ENCODE measurements at regions not wholly inside any gene's neighbourhood (a gene's known extent, or its start where the extent isn't known, plus 50 kb on each side); places are given as distances from the start of the nearest gene placed in this dataset.

DNA sequence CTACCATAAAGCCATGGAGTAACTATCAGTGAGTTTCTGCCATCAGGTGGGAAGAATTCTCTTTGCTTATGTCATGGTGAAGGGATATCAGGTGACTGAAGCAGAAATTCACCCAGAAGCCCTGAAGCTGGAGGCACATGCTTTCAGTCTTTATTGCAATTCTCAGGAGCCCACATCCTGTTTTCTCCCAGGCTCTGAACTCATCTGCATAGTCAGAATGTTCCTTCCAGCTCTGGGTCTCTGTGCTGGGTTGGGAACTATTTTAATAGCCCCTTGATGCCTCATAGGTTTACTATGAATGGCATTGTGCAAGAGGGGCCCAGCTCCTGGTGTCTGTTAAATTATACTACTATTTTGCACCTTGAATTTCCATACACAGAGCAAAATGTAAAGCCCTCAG, 198.4 kb upstream of the SOX9 start:
- no peak for DNase-seq

DNA sequence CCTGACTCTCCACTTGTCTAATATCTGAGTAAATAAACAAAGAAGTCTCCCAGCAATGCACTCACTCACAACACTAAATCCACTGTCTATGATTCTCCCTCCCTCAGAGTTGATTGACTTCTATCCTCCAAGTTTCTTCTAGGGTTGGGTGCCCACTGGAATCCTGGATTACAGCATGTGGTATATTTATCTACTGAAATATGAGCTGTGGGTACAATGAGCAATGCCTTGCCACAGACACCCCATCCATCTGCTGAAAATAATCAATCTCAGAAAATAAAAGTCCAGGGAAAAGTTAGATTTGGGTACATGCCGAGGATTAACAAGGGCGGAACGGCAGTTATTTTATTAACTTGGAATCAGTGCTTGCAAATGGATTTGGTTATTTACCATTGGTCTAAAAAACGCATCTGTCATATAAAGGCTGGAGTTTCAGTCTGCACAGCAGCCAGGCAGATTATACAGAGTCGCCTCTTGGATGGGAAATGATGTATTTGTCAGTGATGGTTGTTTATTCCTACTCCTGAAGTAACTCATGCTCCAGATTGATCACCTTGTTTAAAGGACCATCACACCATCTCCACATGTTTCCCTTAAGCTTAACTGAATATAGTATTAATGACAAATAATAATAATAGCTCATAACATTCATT, 193.9 kb upstream of the SOX9 start:
- DNase-seq: no peak

DNA sequence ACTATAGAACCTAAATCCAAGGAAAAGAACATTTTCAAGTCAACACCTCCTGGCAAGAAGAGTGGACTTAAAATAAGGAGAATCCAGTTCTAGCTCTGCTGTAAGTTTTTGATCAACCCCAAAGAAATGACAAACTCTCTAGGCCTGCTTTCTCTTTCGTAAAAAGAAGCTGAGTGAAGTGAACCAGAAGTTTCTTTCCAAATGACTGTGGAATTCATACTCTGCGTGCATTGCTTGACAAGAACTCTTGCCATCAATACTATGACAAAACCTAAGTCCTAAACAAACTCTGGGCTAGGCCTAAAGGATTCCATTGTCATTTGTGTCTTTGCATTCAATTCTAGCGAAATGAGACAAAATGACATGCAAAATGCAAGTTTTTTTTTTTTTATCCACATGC, 187.5 kb upstream of the SOX9 start:
- no peak for DNase-seq

DNA sequence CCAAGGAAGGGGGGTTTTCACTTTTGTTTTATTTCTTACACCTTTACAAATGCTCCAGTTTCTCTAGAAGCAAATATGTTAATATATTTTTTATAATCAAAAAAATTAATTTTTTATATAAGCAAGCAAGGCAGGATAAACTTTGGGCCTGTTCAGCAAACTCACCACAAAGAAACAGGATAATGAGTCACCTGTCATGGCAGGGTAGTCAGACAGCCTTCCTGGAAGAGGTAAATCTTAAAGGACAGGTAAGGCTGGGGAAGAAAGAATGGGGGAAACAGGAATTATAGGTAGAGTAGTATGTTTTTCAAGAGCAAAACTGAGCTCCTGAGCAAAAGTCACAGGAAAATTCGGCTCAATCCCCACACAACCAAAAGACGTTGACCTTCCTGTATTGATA, 186.3 kb upstream of the SOX9 start:
- no peak for DNase-seq

DNA sequence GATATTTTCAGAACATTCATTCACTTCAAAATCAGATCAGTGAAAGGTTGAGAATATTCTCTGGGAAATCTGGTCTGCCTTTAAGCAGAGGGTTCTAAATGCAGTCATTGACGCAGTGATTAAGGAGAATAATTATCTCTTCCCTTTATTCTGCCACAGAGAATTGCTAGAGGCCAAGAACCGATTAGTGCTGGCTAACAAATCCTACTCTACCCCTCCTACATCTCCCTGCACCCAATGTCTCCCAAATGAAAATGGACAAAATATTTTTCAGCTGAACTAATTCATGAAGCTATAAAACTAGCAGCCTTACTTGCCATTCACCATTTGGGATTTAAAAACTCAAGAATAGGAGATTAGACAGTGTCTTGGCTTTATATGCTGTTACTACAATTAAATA, 185.5 kb upstream of the SOX9 start:
- no peak for DNase-seq

DNA sequence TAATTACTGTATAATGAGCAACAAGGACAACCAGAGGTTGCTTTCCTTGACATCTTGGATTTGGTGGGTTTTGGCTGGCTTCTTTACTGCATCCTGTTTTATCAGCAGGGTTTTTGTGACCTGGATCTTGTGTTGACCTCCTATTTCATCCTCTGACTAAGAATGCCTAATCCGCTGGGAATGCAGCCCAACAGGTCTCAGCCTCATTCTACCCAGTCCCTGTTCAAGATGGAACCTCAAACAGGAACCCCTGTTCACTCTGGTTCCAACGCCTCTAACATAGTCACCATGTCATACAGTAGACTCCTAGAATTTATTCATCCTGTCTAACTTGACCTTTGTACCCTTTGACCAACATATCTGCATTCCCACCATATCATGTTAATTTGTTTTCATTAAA, 183.8 kb upstream of the SOX9 start:
- DNase-seq: no peak

DNA sequence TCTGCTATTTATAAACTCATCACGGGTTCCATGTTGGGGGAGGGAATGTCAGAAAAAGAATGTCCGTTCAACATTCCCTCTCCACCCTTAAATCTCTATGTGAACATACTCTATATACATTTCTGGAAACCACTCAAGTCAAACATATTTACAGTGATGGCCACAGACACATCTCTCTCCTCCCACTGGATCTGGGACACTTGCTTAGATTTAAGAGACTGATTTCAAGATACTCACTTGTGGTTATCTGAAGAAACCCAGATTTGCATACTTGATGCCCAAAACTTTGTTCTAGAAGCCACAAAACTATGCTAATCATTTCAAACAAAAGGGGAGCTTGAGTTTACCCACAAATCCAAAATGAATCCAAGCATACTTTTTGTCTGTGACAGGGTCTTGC, 182.9 kb upstream of the SOX9 start:
- no peak for DNase-seq

DNA sequence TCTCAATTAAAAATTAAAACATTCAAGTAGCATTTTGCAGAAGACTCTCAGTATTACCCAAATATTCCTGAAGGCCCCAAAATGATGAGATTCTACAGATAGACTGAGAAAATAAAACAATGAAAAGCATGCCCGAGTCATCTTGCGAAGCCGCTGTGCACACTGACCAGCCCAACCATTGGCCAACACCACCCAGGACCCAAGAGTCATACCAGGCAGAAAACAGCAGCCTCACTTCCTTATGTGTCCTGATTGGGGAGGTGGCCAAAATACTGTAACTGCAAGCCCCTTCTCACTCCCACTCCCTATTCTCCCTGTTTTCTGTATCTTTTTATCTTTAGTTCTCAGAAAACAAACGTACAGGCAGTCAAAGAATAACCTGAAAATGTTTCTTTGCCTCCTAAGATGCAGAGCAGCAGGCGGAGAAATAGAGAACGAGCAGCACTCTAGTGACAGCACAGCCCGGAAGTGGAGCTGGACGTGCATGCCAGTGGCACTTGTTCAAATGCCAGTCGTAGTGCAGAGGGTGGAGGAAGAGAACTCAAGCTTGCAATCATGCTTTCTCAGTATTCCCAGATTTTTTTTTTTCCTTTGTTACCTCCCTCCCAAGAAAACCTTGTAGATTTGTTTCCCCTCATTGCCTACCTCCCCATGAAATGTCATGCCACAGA, 182.3 kb upstream of the SOX9 start:
- no peak for DNase-seq

- no peak for DNase-seq
Measured at GRCh38 chr17:71941920-71942319, 178.9 kb upstream of the SOX9 start.

GRCh38 chr17:71942626-71943025, 178.2 kb upstream of the SOX9 start:
- DNase-seq: no peak

- DNase-seq: no peak
Measured at GRCh38 chr17:71948703-71949422, 172.0 kb upstream of the SOX9 start.

DNA sequence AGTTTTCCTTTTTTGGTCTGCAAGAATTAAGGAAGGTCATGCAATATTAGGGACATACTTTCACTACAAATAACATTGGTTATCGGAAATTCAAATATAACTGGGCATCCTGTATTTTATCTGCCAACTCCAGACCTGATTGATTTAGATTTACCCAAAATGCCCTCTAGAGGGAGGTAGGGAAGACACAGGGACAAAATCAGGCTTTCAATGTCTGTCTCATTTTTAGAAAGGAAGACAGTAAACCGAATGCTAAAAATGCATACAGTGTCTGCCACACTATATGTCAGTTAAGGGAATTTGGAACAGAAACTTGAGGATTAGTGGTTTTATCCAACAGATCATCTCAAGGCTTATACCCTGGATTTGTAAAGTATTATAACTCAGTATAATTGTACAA, 161.7 kb upstream of the SOX9 start:
- no peak for DNase-seq

GRCh38 chr17:71963351-71963750, 157.5 kb upstream of the SOX9 start:
- no peak for DNase-seq

DNA sequence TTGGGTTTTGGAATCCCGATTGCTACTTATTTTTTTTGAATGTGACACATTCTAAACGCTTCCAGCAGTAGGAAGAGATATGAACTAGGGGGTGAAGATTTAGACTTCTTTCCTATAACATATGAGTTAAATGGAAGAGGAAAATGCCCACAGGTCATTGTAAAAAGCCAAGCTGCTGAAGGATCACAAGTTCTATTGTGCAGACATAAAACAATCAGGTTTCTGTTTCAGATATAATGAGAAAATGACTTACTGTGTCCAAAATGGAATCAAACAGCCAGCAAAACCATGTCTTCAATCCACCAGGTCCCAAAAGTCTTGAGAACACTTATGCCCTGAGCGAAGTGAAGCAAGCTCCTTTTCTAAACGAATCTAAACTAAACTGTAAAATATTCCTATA, 157.0 kb upstream of the SOX9 start:
- no peak for DNase-seq

GRCh38 chr17:71964559-71964958, 156.3 kb upstream of the SOX9 start:
- no peak for DNase-seq

GRCh38 chr17:71966055-71966454, 154.8 kb upstream of the SOX9 start:
- no peak for DNase-seq

DNA sequence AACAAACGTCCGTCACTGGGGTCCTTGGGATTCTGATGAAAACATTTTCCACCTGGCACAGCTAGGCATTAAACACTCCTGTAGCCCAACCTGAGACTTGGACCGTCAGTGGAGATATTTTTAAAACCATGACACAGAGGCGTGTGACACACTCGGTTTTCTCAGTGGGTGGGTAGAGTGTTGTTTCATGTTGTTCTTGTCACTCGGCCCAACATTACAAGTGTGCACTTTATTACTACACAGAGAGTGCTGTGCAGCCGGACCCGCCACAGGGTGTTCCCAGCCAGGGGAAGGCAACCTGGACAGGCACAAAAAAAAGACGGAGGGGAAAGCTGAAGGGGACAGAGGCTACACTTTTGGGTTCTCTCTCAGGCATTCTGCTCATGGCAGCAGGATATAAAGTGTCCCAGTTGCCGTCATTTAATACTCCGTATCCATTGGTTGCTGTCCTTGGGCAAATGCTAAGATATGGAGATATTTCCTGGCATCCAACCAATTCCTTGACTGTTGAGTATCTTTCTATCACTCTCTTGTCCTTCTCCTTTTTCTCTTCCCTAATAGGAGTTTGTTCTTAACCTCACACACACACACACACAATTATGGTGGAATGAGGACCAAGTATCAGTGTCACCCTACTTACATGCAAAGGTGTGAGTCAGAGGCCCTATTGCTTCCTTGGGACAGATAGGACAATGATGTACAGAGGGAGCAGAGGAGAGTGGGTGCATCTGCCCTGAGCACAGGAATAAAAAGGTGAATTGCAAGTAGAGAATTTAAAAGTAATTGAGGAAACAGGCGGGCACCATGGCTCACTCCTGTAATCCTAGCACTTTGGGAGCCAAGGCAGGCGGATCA, 154.1 kb upstream of the SOX9 start:
- no peak for DNase-seq

DNA sequence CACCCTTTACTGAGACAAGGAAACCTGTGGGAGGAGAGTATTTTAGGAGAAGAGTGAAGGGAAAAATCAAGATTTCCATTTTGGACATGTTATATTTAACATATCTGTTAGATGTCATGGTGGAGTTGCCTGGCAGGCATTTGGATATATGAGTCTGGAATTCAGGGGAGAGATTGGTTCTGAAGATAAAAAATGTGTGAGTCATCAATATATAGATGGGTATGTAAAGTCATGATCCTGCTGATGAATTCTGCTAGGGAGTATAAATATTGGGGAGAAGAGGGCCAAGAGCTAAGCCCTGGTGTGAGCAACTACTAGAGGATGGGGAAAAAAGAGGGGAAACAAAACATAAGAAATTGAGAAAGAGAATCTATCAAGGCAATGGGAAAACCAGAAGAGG, 151.3 kb upstream of the SOX9 start:
- no peak for DNase-seq

DNA sequence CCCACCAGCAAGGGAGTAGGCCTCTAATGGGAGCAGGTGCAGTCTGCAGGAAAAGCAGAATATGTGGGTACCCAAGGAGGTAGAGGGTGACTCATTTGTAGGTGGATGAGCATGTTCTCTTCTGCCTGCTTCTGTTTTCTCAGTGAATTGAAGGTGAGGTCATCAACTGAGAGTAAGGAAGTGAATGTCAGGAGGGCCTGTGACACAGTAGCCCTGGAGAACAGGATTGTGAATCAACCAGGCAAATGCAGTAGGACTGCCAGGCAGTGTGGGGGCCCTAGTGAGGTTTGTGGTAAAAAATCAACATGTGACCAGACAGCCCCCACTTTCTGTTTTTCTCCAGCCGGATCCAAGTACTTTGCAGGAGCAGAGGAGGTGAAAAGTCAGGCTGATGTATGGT, 150.5 kb upstream of the SOX9 start:
- DNase-seq: no peak

GRCh38 chr17:71974051-71974450, 146.8 kb upstream of the SOX9 start:
- DNase-seq: no peak

DNA sequence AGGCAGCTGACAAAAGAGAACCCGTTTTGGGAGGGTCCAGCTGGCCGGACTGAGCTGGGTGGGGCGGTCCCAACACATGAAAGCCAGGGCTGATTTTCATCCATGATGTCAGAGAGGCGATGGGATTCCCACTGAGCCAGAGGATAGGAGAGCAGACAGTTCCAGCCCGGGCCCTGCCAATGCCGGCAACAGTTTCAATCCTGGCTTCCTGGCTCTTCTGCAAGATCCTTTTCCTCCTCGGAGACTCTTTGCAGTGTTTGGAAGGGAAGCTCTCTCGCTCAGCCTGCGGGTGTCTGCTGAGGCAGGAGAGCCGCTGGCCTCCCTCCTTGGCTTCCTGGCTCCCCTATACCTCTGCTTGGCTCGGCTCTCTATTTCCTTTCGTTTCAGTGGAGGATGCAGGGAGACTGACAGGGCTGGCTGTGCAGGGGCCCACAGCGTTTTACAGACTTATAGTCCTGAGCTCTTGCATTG, 145.5 kb upstream of the SOX9 start:
- no peak for DNase-seq

GRCh38 chr17:71976011-71976649, 144.7 kb upstream of the SOX9 start:
- DNase-seq: no peak

GRCh38 chr17:71978435-71978834, 142.4 kb upstream of the SOX9 start:
- no peak for DNase-seq

All from SIG-M5 (cell line).